HG02763 (cell line): ENCODE measurements at regions not wholly inside any gene's neighbourhood (a gene's known extent, or its start where the extent isn't known, plus 50 kb on each side); places are given as distances from the start of the nearest gene placed in this dataset.

ENCODE experiments used
- ATAC-seq: cut with Tn5 transposase; IDR thresholded peaks from one replicate; pipeline ENCODE4 v1.9.1; 2021; ENCODE audit warnings: mild to moderate bottlenecking, moderate library complexity; ENCODE audit not compliant: unreplicated experiment

DNA sequence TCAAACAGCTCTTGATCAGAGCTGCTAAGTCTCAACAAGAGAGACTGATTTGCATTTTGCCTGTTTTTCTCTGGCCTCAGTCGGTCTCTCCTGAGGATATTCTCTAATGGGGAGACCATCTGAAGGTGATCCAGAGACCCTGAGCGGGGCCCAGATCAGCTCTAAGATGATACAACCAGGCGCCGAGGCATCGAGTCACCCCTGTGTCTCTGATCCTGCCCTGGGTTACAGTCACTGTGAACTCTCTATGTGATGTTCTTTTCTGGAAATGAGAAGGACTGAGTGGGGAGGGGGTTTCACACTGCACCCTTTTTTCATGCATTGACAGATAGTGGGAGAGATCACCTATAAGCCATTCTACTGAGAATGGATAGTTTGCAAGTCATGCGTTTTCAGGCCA, 247.6 kb upstream of the PWP1 start:
- no peak for ATAC-seq

DNA sequence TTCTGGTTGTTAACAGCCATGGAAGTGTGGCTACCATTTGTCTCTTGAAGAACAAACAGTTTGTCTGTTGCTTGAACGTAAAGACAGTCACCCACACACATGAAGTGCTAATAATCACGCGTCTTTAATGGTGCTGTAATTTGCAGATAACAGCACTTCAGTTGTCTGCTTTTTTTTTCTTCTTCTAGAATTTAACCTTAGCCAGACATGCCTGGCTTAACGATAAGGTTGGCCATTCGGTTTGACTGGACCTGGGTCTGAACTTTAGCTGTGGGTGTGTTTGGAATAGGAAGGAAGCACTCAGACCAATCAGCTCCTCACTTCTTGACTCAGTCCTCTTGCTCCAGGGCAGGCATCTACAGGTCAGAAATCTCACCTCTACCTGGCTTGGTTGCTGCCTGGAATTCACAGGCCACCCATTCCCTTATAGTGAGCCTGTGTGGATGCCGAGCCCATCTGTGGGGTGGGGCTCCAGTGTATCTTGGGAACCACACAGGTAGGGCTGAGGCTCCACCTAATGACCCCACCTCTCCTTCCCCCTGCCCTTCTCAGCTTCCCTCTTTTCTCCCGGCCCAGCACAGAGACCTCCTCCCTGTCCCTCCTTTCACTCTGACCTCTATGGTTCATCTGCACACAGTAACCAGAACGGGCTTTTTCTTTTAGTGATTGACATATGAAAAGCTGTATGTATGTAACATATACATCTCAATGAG, 246.4 kb upstream of the PWP1 start:
- no peak for ATAC-seq

- ATAC-seq = no peak
Measured at GRCh38 chr12:107440606-107441005, 245.0 kb upstream of the PWP1 start.

- ATAC-seq = no peak
Measured at GRCh38 chr12:107441665-107442300, 243.8 kb upstream of the PWP1 start.

DNA sequence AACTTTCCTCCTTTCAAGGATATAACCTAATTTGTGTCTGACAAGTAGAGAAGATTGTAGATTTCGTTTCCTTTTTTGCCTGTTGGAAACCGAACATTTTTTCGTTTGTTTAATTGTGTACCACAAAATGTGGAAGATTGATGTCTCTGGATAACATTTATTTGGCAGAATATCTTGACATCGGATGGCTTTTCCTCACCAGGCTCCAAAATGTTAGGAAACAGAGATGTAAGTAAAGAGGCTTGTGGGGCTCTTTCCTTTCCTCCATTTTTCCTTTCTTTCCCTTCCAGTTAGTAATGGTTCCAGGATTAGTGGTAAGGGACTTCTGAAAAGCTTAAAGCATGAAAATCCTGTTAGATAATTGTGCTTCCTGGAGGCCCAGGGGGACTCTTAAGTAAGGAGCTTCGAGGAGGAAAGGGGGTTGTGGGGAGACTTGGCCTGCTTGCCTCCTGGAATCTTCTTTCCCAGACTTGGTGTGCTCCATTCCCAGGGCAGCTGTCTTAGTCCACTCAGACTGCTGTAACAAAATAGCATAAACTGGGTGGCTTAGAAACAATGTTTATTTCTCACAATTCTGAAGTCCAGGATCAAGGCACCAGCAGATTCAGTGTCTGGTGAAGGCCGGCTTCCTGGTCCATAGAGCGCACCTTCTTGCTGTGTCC, 243.1 kb upstream of the PWP1 start:
- ATAC-seq = no peak

DNA sequence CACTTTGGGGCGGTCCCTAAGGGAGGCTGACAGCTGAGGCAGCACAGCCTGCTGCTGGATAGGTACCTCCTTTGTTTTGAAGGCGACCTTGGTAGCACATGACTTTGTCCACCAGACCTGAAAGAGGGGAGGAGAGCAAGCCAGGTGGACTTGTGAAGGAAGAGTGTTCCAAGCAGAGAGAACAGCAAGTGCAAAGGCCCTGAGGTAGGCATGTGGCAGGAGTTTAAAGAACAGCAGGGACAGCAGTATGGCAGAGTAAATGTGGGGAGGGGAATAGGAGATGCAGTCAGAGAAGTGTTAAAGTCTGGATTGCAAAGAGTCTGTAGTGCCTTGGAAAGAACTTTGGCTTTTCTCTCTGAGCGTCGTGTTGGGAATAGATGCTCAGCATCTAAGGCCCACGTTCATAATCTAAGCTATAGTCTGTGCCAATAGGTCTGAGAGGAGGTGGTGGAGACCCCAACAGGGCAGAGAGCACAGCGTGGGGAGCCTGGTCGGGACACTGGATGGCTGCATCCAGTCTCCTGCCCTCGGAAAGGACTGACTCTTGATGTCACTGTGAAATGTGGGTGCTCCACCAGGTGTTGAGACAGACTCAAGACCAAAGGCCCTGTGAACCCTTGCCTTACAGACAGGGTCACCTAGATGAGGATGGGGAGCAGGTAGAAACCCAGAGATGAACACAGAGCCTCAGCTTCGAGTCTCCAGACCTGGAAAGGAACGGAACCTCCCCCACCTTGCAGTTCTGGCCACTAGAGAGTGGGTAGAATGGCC, 242.1 kb upstream of the PWP1 start:
- ATAC-seq = no peak

DNA sequence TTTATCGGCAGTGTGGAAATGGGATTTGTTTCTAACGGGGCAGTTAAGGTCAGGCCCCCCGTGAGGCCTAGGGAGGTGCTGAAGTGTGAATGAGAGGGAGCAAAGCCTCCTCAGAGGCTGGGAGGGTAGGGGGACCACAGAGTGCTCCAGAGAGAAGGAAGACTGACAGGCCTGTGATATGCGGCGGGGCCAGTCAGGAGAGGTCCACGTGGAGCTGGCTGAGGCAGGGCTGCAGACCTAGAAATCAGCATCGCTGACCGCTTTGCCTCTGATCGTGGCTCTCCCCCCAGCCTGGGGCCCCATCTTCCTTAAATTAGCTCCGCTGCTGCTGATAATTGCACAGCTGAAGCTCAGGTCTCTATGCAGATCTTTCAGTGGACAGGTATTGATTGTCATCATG, 240.8 kb upstream of the PWP1 start:
- ATAC-seq = no peak

DNA sequence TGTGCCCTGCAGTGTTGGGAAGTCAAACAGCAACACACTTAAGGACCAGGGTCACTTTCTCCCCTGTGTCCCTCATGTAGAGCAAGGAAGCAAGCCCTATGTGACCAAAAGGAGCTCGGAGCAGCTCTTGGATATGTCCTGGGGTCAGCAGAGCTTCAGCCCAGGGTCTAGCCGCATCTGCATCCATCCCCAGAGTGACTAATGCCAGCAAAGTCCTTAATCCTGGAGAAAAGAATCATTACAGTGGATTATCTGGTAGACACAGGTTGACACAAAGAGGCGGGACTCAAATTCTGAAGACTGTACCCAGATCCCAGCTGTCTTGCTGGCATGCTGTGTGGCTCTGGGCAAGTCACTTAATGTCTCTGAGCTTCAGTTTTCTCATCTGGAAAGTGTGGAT, 239.1 kb upstream of the PWP1 start:
- no peak for ATAC-seq

- no peak for ATAC-seq
Measured at GRCh38 chr12:107447336-107447735, 238.3 kb upstream of the PWP1 start.

DNA sequence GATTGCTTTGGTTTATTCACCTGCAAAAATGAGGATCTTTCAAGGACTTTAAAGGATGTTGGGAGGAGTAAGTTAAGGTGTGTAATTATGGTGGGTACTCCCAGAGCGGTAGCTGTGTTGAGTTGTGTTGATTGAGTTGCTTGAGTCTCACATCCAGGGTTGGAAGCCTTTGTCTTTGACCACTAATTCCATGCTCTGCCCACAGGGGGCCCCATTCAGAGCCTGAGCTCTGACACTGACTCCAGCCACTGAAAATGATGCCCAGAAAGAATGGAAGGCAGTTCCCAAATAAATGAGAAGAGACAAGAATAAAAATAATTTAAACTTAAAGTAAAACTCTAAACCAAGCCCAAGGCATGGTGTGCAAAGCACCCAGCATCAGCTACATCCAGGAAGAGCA, 237.4 kb upstream of the PWP1 start:
- no peak for ATAC-seq

- no peak for ATAC-seq
Measured at GRCh38 chr12:107449891-107450290, 235.7 kb upstream of the PWP1 start.

DNA sequence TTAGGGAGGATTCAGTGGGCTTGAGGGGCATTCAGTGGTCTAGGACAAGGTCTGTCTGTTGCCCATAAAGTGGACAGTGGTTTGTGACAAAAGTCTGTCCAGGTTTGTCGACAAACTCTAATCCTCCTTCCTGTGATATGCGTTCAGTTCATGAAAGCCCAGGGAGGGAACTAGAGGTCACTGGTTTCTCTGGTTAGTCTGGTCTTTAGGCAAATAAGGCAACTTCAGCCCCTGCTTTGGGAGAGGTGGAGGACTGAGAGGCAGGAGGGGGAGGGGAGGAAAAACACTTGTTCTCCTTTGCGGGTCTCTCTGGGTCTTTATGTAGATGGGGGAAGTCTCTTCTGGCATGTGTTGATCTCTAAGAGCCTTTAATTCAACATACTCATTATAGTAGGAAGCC, 235.1 kb upstream of the PWP1 start:
- ATAC-seq = no peak

GRCh38 chr12:107451246-107451645, 234.4 kb upstream of the PWP1 start:
- ATAC-seq = no peak

DNA sequence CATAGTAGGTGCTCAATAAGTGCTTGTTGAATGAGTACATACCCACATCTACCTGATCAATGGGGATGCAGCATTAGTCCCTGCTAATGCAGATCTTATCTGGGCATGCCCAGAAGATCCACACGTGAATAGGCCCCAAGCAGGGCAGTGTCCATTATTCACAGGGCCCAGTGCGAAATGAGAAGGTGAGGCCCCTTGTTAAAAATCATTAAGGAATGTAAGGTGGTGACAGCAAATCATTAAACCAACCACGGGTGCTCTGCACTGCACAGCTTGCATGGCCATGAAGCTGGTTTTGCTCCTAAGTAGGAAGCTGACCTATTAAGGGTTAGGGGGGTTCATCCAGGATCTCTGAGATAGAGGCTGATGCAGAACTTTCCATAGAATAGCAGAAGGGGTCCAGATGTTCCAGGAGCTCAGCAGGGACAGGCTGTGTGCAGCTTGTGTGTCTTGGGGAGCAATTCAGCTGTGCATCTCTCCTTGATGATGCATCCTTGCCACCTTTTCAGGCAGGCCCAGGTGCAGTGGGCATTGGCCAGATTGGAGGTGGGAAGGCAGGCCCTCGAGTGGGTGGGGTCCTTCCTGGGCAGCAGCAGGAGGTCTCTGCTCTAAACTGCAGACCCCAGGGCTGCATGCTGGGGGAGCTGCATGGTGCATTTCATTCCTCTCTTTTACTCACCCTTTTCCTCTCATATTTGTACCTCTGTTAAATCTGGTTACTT, 231.3 kb upstream of the PWP1 start:
- no peak for ATAC-seq

- no peak for ATAC-seq
Measured at GRCh38 chr12:107457362-107457935, 228.2 kb upstream of the PWP1 start.

DNA sequence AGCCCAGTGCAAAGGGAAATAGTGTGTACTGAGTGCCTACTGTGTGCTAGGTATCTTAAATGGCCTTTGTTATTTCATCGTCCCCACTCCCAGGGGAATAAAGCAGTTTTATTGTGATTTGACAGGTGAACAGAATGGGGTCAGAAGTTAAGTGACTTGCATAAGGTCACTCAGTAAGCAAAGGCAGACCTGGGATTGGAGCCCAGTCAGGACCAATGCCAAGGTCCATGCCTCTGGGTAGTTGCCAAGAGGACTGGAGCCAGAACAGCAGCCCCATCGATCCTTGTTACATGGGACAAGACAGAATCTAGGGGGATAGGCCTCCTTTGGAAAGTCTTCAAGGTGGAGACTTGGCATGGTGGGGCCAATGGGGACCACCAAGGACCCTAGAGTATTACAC, 227.4 kb upstream of the PWP1 start:
- ATAC-seq = no peak

DNA sequence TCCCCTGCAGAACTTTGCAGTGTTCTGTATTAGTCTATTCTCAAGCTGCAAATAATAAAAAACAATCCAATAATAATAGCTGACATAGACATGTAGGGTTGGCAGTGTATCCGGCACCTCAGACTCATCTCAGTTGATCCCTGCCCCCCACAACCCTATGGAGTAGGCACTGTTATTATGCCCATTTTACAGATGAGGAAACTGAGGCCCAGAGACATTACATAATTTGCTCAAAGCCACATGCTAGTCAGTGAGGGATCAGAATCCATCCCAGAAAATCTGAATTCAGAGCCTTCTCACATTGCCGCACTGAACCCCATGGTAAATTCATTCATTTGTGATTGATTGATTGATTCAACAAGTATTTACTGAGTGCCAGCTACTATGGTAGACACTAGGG, 226.6 kb upstream of the PWP1 start:
- no peak for ATAC-seq

DNA sequence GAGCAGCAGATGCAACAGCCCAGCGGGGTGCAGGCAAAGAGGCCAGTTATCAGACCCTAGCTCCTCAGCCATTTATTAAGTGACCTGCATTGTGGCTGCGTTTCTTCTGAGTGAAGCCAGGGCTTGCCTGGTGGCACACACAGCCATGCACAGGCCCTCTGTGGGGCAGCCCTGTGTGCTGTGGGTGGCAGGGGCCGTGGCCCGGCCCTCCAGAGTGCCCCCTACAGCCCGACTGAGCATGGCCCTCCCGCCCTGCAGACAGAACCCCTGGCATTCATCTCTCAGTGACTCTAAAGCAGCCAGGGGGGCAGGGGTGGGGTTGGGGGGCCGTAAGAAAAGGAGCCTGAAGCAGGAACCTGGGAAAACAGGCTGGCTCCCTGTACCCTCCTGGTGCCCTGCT, 226.0 kb upstream of the PWP1 start:
- ATAC-seq = no peak

- ATAC-seq = no peak
Measured at GRCh38 chr12:107461222-107461975, 224.2 kb upstream of the PWP1 start.
